ENCODE measurements at regions not wholly inside any gene's neighbourhood (a gene's known extent, or its start where the extent isn't known, plus 50 kb on each side); places are given as distances from the start of the nearest gene placed in this dataset.
"Not testable (repeated sequence)": the region's sequence is repeated elsewhere in the genome, so short reads cannot be mapped to it uniquely, and the experiment has no call there.

DNA sequence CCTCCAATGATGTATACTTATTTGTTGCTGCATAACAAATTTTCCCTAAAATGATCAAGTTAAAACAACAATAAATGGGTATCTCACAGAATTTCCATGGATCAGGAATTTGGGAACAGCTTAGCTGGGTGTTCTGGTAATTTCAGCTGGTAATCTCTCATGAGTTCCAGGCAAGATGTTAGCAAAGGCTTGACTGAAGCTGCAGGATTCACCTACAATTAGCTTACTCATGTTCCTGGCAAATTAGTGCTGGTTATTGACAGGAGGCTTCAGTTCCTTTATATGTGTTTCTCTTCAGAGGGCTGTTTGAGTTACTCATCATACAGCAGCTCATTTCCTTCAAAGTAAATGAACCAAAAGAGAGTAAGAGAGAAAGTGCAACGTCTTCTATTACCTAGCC lies 506.3 kb upstream of the IMPG1 start:
- no peak overlapping the region for H3K4me3 ChIP-seq (replicated peaks; ENCODE audit: insufficient read depth, low read length)
- no peak for TF ChIP-seq GABPA (IDR thresholded peaks at IDR 0.05; ENCODE audit: low read depth)
- TF ChIP-seq, protein P1, sequence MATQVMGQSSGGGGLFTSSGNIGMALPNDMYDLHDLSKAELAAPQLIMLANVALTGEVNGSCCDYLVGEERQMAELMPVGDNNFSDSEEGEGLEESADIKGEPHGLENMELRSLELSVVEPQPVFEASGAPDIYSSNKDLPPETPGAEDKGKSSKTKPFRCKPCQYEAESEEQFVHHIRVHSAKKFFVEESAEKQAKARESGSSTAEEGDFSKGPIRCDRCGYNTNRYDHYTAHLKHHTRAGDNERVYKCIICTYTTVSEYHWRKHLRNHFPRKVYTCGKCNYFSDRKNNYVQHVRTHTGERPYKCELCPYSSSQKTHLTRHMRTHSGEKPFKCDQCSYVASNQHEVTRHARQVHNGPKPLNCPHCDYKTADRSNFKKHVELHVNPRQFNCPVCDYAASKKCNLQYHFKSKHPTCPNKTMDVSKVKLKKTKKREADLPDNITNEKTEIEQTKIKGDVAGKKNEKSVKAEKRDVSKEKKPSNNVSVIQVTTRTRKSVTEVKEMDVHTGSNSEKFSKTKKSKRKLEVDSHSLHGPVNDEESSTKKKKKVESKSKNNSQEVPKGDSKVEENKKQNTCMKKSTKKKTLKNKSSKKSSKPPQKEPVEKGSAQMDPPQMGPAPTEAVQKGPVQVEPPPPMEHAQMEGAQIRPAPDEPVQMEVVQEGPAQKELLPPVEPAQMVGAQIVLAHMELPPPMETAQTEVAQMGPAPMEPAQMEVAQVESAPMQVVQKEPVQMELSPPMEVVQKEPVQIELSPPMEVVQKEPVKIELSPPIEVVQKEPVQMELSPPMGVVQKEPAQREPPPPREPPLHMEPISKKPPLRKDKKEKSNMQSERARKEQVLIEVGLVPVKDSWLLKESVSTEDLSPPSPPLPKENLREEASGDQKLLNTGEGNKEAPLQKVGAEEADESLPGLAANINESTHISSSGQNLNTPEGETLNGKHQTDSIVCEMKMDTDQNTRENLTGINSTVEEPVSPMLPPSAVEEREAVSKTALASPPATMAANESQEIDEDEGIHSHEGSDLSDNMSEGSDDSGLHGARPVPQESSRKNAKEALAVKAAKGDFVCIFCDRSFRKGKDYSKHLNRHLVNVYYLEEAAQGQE (IDR thresholded peaks at IDR 0.05; ENCODE audit: insufficient replicate concordance, low read depth), result no peak
- TF ChIP-seq POLR2AphosphoS5 (IDR thresholded peaks at IDR 0.05; ENCODE audit: low read depth), result no peak
- no peak for TF ChIP-seq SPI1 (IDR thresholded peaks at IDR 0.05; ENCODE audit: borderline replicate concordance, low read depth)
- TF ChIP-seq, protein P2, sequence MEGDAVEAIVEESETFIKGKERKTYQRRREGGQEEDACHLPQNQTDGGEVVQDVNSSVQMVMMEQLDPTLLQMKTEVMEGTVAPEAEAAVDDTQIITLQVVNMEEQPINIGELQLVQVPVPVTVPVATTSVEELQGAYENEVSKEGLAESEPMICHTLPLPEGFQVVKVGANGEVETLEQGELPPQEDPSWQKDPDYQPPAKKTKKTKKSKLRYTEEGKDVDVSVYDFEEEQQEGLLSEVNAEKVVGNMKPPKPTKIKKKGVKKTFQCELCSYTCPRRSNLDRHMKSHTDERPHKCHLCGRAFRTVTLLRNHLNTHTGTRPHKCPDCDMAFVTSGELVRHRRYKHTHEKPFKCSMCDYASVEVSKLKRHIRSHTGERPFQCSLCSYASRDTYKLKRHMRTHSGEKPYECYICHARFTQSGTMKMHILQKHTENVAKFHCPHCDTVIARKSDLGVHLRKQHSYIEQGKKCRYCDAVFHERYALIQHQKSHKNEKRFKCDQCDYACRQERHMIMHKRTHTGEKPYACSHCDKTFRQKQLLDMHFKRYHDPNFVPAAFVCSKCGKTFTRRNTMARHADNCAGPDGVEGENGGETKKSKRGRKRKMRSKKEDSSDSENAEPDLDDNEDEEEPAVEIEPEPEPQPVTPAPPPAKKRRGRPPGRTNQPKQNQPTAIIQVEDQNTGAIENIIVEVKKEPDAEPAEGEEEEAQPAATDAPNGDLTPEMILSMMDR (IDR thresholded peaks at IDR 0.05; ENCODE audit: insufficient read depth, low read length), result no peak
- H3K27me3 ChIP-seq (ENCODE audit: insufficient read depth, poor library complexity, severe bottlenecking), result no peaks in the 10 kb centered on the region
- no peak for DNase-seq (ENCODE audit: low read depth in 1 of 2, low spot score in 1 of 2)
- no peak overlapping the region for H3K27ac ChIP-seq (replicated peaks)

DNA sequence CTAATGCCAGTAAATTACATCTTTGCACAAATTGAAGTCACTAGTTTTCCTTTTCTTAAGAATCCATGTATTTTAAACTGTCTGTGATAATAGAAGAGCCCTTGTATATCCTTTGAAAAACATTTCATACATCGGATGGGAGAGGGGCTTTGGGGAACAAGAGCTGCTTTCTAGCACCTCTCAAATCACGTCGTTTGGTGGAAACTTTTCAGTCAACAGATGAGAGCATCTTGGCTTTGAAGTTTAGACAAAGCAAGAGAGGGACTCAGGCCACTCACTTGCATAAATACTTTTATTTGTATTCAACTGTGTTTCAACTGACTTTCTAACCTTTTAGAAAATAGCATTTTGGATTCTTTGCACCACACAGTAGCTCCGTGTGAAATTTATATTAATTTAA lies 502.3 kb upstream of the IMPG1 start:
- Histone ChIP-seq H3K27me3 (ENCODE audit: insufficient read depth, poor library complexity, severe bottlenecking) (no peaks in the 10 kb centered on the region), H3K4me3 (replicated peaks; ENCODE audit: insufficient read depth, low read length) (no peak overlapping the region), H3K27ac (replicated peaks) (no peak overlapping the region)
- no peak for DNase-seq (ENCODE audit: low read depth in 1 of 2, low spot score in 1 of 2)
- TF ChIP-seq GABPA (IDR thresholded peaks at IDR 0.05; ENCODE audit: low read depth) (no peak), POLR2AphosphoS5 (IDR thresholded peaks at IDR 0.05; ENCODE audit: low read depth) (no peak), SPI1 (IDR thresholded peaks at IDR 0.05; ENCODE audit: borderline replicate concordance, low read depth) (no peak)
- TF ChIP-seq, protein P1 (IDR thresholded peaks at IDR 0.05; ENCODE audit: insufficient replicate concordance, low read depth), result no peak
- TF ChIP-seq, protein P2 (IDR thresholded peaks at IDR 0.05; ENCODE audit: insufficient read depth, low read length), result no peak

DNA sequence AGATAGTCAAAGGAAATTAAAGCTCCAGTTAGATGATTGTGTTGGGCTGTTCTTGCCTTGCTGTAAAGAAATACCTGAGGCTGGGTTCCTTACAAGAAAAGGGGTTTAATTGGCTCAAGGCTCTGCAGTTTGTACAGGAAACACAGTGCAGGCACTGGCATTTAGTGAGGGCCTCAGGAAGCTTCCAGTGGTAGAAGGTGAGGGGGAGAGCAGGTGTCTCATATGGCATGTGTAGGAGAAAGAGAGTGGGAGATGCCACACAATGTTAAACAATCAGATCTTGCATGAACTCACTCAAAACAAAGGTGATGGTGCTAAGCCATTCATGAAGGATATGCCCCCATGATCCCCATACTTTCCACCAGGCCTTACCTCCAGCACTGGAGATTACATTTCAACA lies 493.5 kb upstream of the IMPG1 start:
- no peak overlapping the region for H3K4me3 ChIP-seq (replicated peaks; ENCODE audit: insufficient read depth, low read length)
- TF ChIP-seq GABPA (IDR thresholded peaks at IDR 0.05; ENCODE audit: low read depth), result no peak
- TF ChIP-seq, protein P2 (IDR thresholded peaks at IDR 0.05; ENCODE audit: insufficient read depth, low read length), result no peak
- TF ChIP-seq POLR2AphosphoS5 (IDR thresholded peaks at IDR 0.05; ENCODE audit: low read depth), result no peak
- TF ChIP-seq, protein P1 (IDR thresholded peaks at IDR 0.05; ENCODE audit: insufficient replicate concordance, low read depth), result no peak
- TF ChIP-seq SPI1 (IDR thresholded peaks at IDR 0.05; ENCODE audit: borderline replicate concordance, low read depth), result no peak
- DNase-seq (ENCODE audit: low read depth in 1 of 2, low spot score in 1 of 2), result no peak
- H3K27me3 ChIP-seq (ENCODE audit: insufficient read depth, poor library complexity, severe bottlenecking), result no peaks in the 10 kb centered on the region
- no peak overlapping the region for H3K27ac ChIP-seq (replicated peaks)

DNA sequence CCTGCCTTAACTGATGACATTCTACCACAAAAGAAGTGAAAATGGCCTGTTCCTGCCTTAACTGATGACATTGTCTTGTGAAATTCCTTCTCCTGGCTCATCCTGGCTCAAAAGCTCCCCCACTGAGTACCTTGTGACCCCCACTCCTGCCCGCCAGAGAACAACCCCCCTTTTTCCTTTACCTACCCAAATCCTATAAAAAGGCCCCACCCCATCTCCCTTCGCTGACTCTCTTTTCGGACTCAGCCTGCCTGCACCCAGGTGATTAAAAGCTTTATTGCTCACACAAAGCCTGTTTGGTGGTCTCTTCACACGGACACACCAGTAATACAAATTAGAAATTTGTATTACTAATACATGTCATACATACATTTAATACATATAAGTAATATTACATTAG lies 489.9 kb upstream of the IMPG1 start:
- H3K27me3 ChIP-seq (ENCODE audit: insufficient read depth, poor library complexity, severe bottlenecking); DNase-seq (ENCODE audit: low read depth in 1 of 2, low spot score in 1 of 2); H3K27ac ChIP-seq (replicated peaks); H3K4me3 ChIP-seq (replicated peaks; ENCODE audit: insufficient read depth, low read length): not testable (repeated sequence)

DNA sequence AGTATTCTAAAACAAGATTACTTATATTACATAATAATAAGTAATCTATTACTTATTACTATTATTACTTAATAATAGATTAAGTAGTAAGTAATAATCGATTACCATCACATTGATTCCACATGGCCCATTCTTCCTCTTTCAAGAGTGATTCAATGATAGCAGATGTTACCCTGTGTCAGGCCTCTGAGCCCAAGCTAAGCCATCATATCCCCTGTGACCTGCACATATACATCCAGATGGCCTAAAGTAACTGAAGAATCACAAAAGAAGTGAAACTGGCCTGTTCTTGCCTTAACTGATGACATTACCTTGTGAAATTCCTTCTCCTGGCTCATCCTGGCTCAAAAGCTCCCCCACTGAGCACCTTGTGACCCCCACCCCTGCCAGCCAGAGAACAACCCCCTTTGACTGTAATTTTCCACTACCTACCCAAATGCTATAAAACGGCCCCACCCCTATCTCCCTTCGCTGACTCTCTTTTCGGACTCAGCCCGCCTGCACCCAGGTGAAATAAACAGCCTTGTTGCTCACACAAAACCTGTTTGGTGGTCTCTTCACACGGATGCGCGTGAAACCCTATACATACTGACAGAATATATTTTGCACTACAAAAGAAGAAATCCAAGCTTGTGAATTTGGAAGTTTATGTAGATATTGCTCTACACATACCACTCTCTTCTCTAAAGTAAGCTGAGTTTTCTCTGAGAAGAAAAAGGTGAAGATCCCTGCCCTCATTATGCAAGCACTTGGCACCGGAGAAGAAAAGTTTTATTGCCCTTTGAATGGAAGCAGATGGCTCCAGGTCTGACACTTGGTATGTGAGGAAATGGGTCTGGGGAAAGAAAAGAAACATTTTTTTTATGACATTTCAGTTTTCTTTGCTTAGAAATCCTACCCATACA lies 488.6 kb upstream of the IMPG1 start:
- DNase-seq (ENCODE audit: low read depth in 1 of 2, low spot score in 1 of 2); H3K4me3 ChIP-seq (replicated peaks; ENCODE audit: insufficient read depth, low read length); H3K27ac ChIP-seq (replicated peaks); H3K27me3 ChIP-seq (ENCODE audit: insufficient read depth, poor library complexity, severe bottlenecking): not testable (repeated sequence)

Measured in HL-60 (cell line).